ENCODE measurements at regions not wholly inside any gene's neighbourhood (a gene's known extent, or its start where the extent isn't known, plus 50 kb on each side); places are given as distances from the start of the nearest gene placed in this dataset.
"Not testable (repeated sequence)": the region's sequence is repeated elsewhere in the genome, so short reads cannot be mapped to it uniquely, and the experiment has no call there.

- in situ Hi-C loops (cut with MboI; ENCODE audit: low sequenced_read_pairs): no loop called here
Measured at GRCh38 chr2:39875914-39876267, 96.8 kb upstream of the THUMPD2 start.

- in situ Hi-C loops (cut with MboI; ENCODE audit: low sequenced_read_pairs): no loop called here
Measured at GRCh38 chr2:39875182-39875913, 96.3 kb upstream of the THUMPD2 start.

- in situ Hi-C loops (cut with MboI; ENCODE audit: low sequenced_read_pairs): no loop called here
Measured at GRCh38 chr2:39874236-39874635, 95.2 kb upstream of the THUMPD2 start.

GRCh38 chr2:39873586-39873985 is 94.5 kb upstream of the THUMPD2 start:
- in situ Hi-C loops (cut with MboI; ENCODE audit: low sequenced_read_pairs): no loop called here

GRCh38 chr2:39872748-39873147 is 93.7 kb upstream of the THUMPD2 start:
- in situ Hi-C loops (cut with MboI; ENCODE audit: low sequenced_read_pairs): no loop called here

- in situ Hi-C loops (cut with MboI; ENCODE audit: low sequenced_read_pairs): no loop called here
Measured at GRCh38 chr2:39871291-39871761, 92.3 kb upstream of the THUMPD2 start.

GRCh38 chr2:39870871-39871270 is 91.8 kb upstream of the THUMPD2 start:
- in situ Hi-C loops (cut with MboI; ENCODE audit: low sequenced_read_pairs): no loop called here

- in situ Hi-C loops (cut with MboI; ENCODE audit: low sequenced_read_pairs): no loop called here
Measured at GRCh38 chr2:39867268-39867667, 88.2 kb upstream of the THUMPD2 start.

GRCh38 chr2:39865751-39866150 is 86.7 kb upstream of the THUMPD2 start:
- in situ Hi-C loops (cut with MboI; ENCODE audit: low sequenced_read_pairs): no loop called here

- in situ Hi-C loops (cut with MboI; ENCODE audit: low sequenced_read_pairs): not testable (repeated sequence)
Measured at GRCh38 chr2:39863672-39864071, 84.6 kb upstream of the THUMPD2 start.

GRCh38 chr2:39860538-39860937 is 81.5 kb upstream of the THUMPD2 start:
- in situ Hi-C loops (cut with MboI; ENCODE audit: low sequenced_read_pairs): no loop called here

GRCh38 chr2:39858677-39859076 is 79.6 kb upstream of the THUMPD2 start:
- in situ Hi-C loops (cut with MboI; ENCODE audit: low sequenced_read_pairs): no loop called here

- in situ Hi-C loops (cut with MboI; ENCODE audit: low sequenced_read_pairs): no loop called here
Measured at GRCh38 chr2:39855856-39856255, 76.8 kb upstream of the THUMPD2 start.

- in situ Hi-C loops (cut with MboI; ENCODE audit: low sequenced_read_pairs): no loop called here
Measured at GRCh38 chr2:39854771-39855170, 75.7 kb upstream of the THUMPD2 start.

- in situ Hi-C loops (cut with MboI; ENCODE audit: low sequenced_read_pairs): no loop called here
Measured at GRCh38 chr2:39852831-39853230, 73.8 kb upstream of the THUMPD2 start.

GRCh38 chr2:39851651-39852110 is 72.6 kb upstream of the THUMPD2 start:
- in situ Hi-C loops (cut with MboI; ENCODE audit: low sequenced_read_pairs): no loop called here

- in situ Hi-C loops (cut with MboI; ENCODE audit: low sequenced_read_pairs): no loop called here
Measured at GRCh38 chr2:39851251-39851650, 72.2 kb upstream of the THUMPD2 start.

- in situ Hi-C loops (cut with MboI; ENCODE audit: low sequenced_read_pairs): no loop called here
Measured at GRCh38 chr2:39849982-39850526, 71.0 kb upstream of the THUMPD2 start.

GRCh38 chr2:39849064-39849463 is 70.0 kb upstream of the THUMPD2 start:
- in situ Hi-C loops (cut with MboI; ENCODE audit: low sequenced_read_pairs): no loop called here

- in situ Hi-C loops (cut with MboI; ENCODE audit: low sequenced_read_pairs): no loop called here
Measured at GRCh38 chr2:39845460-39846146, 66.5 kb upstream of the THUMPD2 start.

GRCh38 chr2:39839261-39839848 is 60.3 kb upstream of the THUMPD2 start:
- in situ Hi-C loops (cut with MboI; ENCODE audit: low sequenced_read_pairs): no loop called here

- in situ Hi-C loops (cut with MboI; ENCODE audit: low sequenced_read_pairs): no loop called here
Measured at GRCh38 chr2:39838589-39838988, 59.5 kb upstream of the THUMPD2 start.
